Caco-2 (cell line): ENCODE measurements at regions not wholly inside any gene's neighbourhood (a gene's known extent, or its start where the extent isn't known, plus 50 kb on each side); places are given as distances from the start of the nearest gene placed in this dataset.

Experiments used
- BruUV-seq: library from RNA; stranded (reverse); fragments of 400-500 nt; replicated peaks from 2 replicates; lab custom pipeline; 2021; lab: Mats Ljungman, UMichigan
- CTCF ChIA-PET: fragments of 300-600 bp; sonication (Branson Sonifier 250); formaldehyde crosslinking; loops from one replicate; lab custom pipeline; 2022; ENCODE audit warnings: antibody characterized with exemption; lab: Charles Lee
- POLR2A ChIA-PET: fragments of 300-600 bp; sonication (Branson Sonifier 250); formaldehyde crosslinking; loops from one replicate; lab custom pipeline; 2022; ENCODE audit warnings: antibody characterized with exemption; lab: Charles Lee
- DNase-seq, 2 experiments: peaks; one replicate each; pipeline versions ENCODE4 v3.0.0 to v3.0.0-alpha.2; 2020 to 2022
- H3K27me3 ChIP-seq: replicated peaks from 2 replicates; pipeline ENCODE4 v1.6.0; 2011; ENCODE audit warnings: low read length; ENCODE audit not compliant: control insufficient read depth, insufficient read depth
- H3K36me3 ChIP-seq: 2 replicates; pipeline ENCODE4 v1.5.1; 2011; ENCODE audit warnings: low read length; ENCODE audit not compliant: control insufficient read depth, insufficient read depth
- H3K4me1 ChIP-seq: fragments of 250-450 bp; sonication (Bioruptor Pico); 2 replicates; pipeline ENCODE4 v1.5.1; 2020; ENCODE audit warnings: mild to moderate bottlenecking
- H3K4me3 ChIP-seq: 2 replicates; pipeline ENCODE4 v1.5.1; 2011; ENCODE audit warnings: low read depth, mild to moderate bottlenecking, control low read depth, low read length
- H3K9me3 ChIP-seq: fragments of 250-450 bp; sonication (Bioruptor Pico); 2 replicates; pipeline ENCODE4 v1.5.1; 2020; ENCODE audit warnings: mild to moderate bottlenecking, moderate library complexity
- H3K27ac Mint-ChIP-seq: one replicate; pipeline ENCODE4 v1.8.0; 2022; ENCODE audit warnings: mixed read lengths; ENCODE audit not compliant: unreplicated experiment
- H3K27me3 Mint-ChIP-seq: one replicate; pipeline ENCODE4 v1.8.0; 2022; ENCODE audit warnings: mixed read lengths; ENCODE audit not compliant: insufficient read depth, unreplicated experiment
- H3K36me3 Mint-ChIP-seq: one replicate; pipeline ENCODE4 v1.8.0; 2022; ENCODE audit warnings: mild to moderate bottlenecking, mixed read lengths; ENCODE audit not compliant: insufficient read depth, unreplicated experiment
- H3K4me1 Mint-ChIP-seq: one replicate; pipeline ENCODE4 v1.8.0; 2022; ENCODE audit warnings: low read depth, mixed read lengths; ENCODE audit not compliant: unreplicated experiment
- H3K4me3 Mint-ChIP-seq: one replicate; pipeline ENCODE4 v1.8.0; 2022; ENCODE audit warnings: mild to moderate bottlenecking, moderate library complexity, mixed read lengths; ENCODE audit not compliant: unreplicated experiment
- H3K9me3 Mint-ChIP-seq: one replicate; pipeline ENCODE4 v1.8.0; 2022; ENCODE audit warnings: mixed read lengths; ENCODE audit not compliant: unreplicated experiment
- CTCF ChIP-seq, 2 experiments: fragments of 200-600 bp in 1 of 2; IDR thresholded peaks; 1 replicate in 1 of 2; 2 replicates in 1 of 2; pipeline versions ENCODE4 v1.5.1 to v1.8.0; 2011 to 2022; ENCODE audit warnings: antibody characterized with exemption in 1 of 2, control low read depth in 1 of 2, inconsistent platforms in 1 of 2, low read depth in 1 of 2, low read length in 1 of 2, mild to moderate bottlenecking in 1 of 2, moderate library complexity in 1 of 2; ENCODE audit not compliant: insufficient read depth in 1 of 2, severe bottlenecking in 1 of 2, unreplicated experiment in 1 of 2
- intact Hi-C: fragments of 100-400 bp; cut with micrococcal nuclease; formaldehyde crosslinking; loops from one replicate; pipeline ENCODE4 v1.10.0; 2022; ENCODE audit not compliant: unreplicated experiment

- CTCF ChIA-PET = no interaction called here
- intact Hi-C loops = no loop called here
- H3K9me3 ChIP-seq = no peaks in the 10 kb centered on the region
- no peaks in the 10 kb centered on the region for H3K4me1 Mint-ChIP-seq
- TF ChIP-seq CTCF (IDR thresholded peaks at IDR 0.05; ENCODE audit: insufficient read depth in 1 of 2, low read depth in 1 of 2, low read length in 1 of 2, severe bottlenecking in 1 of 2, unreplicated experiment in 1 of 2) = no peak
- no peak overlapping the region for H3K4me3 Mint-ChIP-seq
- no peak overlapping the region for H3K27ac Mint-ChIP-seq
- no peak for DNase-seq
- no peaks in the 10 kb centered on the region for H3K27me3 Mint-ChIP-seq
- no TSS peak for BruUV-seq
- H3K4me3 ChIP-seq = no peak overlapping the region
- no peaks in the 10 kb centered on the region for H3K36me3 ChIP-seq
- H3K27me3 ChIP-seq = no peaks in the 10 kb centered on the region
- POLR2A ChIA-PET = no interaction called here
- no peaks in the 10 kb centered on the region for H3K36me3 Mint-ChIP-seq
- H3K4me1 ChIP-seq = no peaks in the 10 kb centered on the region
- no peaks in the 10 kb centered on the region for H3K9me3 Mint-ChIP-seq
Observed at GRCh38 chr3:106399761-106400160, 530.9 kb upstream of the CBLB start.

- H3K27me3 ChIP-seq = no peaks in the 10 kb centered on the region
- Mint-ChIP-seq H3K27me3 (no peaks in the 10 kb centered on the region), H3K4me3 (no peak overlapping the region), H3K36me3 (no peaks in the 10 kb centered on the region), H3K4me1 (no peaks in the 10 kb centered on the region), H3K27ac (no peak overlapping the region), H3K9me3 (no peaks in the 10 kb centered on the region)
- H3K4me1 ChIP-seq = no peaks in the 10 kb centered on the region
- POLR2A ChIA-PET = no interaction called here
- no peak overlapping the region for H3K4me3 ChIP-seq
- CTCF ChIA-PET = no interaction called here
- intact Hi-C loops = no loop called here
- no peak for TF ChIP-seq CTCF (IDR thresholded peaks at IDR 0.05; ENCODE audit: insufficient read depth in 1 of 2, low read depth in 1 of 2, low read length in 1 of 2, severe bottlenecking in 1 of 2, unreplicated experiment in 1 of 2)
- H3K9me3 ChIP-seq = no peaks in the 10 kb centered on the region
- BruUV-seq = no TSS peak
- H3K36me3 ChIP-seq = no peaks in the 10 kb centered on the region
- DNase-seq = no peak
Observed at GRCh38 chr3:106401666-106402490, 533.1 kb upstream of the CBLB start.

DNA sequence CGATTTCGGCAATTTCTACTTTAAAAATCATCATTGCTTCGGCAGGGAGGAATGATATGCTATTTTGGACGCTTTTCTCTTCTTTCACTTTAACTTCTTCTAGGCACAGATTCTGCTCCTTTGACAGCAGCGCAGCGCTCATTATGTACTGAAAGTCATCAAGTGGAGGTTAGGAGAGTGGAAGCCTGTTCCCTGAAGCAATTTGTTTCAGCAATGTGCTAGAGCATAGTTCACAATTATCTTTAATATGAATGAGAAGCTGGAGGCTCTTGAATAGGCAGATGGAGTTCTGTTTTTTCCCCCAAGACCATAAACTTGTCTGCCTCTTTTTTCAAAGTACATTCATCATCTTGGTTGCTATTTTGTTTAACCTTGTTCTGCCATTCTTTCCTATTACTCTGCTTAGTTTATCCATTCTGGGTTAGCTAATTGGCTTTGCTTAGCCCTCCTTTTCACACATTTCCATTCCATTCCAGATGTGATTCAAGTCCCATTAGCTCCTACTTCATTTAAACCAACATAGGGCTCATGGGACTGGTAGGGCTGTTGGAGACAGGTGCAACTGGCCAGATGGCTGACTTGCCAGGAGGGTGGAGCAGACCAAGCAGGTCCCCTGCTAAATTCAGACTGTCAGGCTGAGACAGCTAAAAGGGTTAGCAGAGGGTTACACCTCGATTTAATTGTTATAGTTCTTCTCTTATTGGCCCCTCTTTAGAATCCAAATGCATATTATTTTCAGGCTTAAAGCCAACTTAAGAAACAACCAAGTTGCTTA lies 534.7 kb upstream of the CBLB start:
- no peak for TF ChIP-seq CTCF (IDR thresholded peaks at IDR 0.05; ENCODE audit: insufficient read depth in 1 of 2, low read depth in 1 of 2, low read length in 1 of 2, severe bottlenecking in 1 of 2, unreplicated experiment in 1 of 2)
- no peaks in the 10 kb centered on the region for H3K9me3 Mint-ChIP-seq
- Histone ChIP-seq H3K4me1 (no peaks in the 10 kb centered on the region), H3K4me3 (no peak overlapping the region), H3K9me3 (no peaks in the 10 kb centered on the region), H3K36me3 (no peaks in the 10 kb centered on the region), H3K27me3 (no peaks in the 10 kb centered on the region)
- no TSS peak for BruUV-seq
- H3K4me1 Mint-ChIP-seq = no peaks in the 10 kb centered on the region
- H3K27ac Mint-ChIP-seq = no peak overlapping the region
- no peaks in the 10 kb centered on the region for H3K27me3 Mint-ChIP-seq
- ChIA-PET CTCF (no interaction called here), POLR2A (no interaction called here)
- no peak overlapping the region for H3K4me3 Mint-ChIP-seq
- DNase-seq = no peak
- intact Hi-C loops = no loop called here
- no peaks in the 10 kb centered on the region for H3K36me3 Mint-ChIP-seq
